ENCODE measurements at regions not wholly inside any gene's neighbourhood (a gene's known extent, or its start where the extent isn't known, plus 50 kb on each side); places are given as distances from the start of the nearest gene placed in this dataset.

DNA sequence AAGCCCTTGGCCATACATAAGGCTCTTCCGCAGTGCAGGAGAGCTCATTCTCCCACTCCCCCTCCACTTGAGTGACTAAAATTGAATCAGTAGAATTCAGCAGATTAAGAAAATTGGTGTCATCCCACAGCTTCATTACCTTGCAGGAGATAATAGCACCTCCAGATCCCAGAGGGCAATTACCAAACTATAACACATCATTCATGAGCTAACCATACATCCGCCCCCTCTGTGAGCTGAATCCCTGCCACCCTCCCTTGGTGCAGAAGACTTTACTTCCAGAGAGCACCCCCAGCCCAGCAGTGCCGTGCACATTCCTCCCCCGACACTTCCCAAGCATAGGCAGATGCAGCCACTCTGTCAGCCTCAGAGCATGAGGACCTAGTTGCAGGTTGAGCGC lies 496.5 kb upstream of the B3GAT1 start:
- H3K9ac ChIP-seq (ENCODE audit: insufficient read depth in 1 of 2, low read depth in 2 of 2, low read length in 2 of 2): no peak overlapping the region
- no peaks in the 10 kb centered on the region for H3K9me1 ChIP-seq (ENCODE audit: control insufficient read depth, insufficient read depth, low read length)
- H3K36me3 ChIP-seq (ENCODE audit: control insufficient read depth, insufficient read depth, low read length): no peaks in the 10 kb centered on the region
- intact Hi-C loops (cut with micrococcal nuclease): no loop called here
- ChIA-PET CTCF (ENCODE audit: low intra/inter-chr PET ratio) (no interaction called here), POLR2A (no interaction called here)
- H3K4me3 ChIP-seq: no peak overlapping the region
- in situ Hi-C loops (cut with MboI): no loop called here
- no TSS peak for BruUV-seq (replicated peaks)
- no peaks in the 10 kb centered on the region for H3K79me2 ChIP-seq (ENCODE audit: control insufficient read depth, insufficient read depth, low read length)
- no peak overlapping the region for H3K4me2 ChIP-seq (ENCODE audit: insufficient read depth, low read length)
- DNase-seq (ENCODE audit: extremely low read depth in 1 of 4, low spot score in 3 of 4) (no peak), FAIRE-seq (no peak), ATAC-seq (no peak)
- H4K20me1 ChIP-seq (replicated peaks; ENCODE audit: control insufficient read depth, insufficient read depth, low read length): peaks cover 3% of the 10 kb centered on the region; the same call in 1 of the 2 replicates
- no peak overlapping the region for H2AFZ ChIP-seq (ENCODE audit: low read depth, low read length)
- H3K27ac ChIP-seq (ENCODE audit: extremely low read depth, low read depth, low read length): no peak overlapping the region
- H3K27me3 ChIP-seq (ENCODE audit: control insufficient read depth in 2 of 2, insufficient read depth in 2 of 2, low read length in 2 of 2): peaks cover 3 to 22% of the 10 kb centered on the region in 2 experiments; a peak in 4 of 5 replicates
- no peaks in the 10 kb centered on the region for H3K4me1 ChIP-seq (replicated peaks in 1 of 2; ENCODE audit: control insufficient read depth in 2 of 2, insufficient read depth in 2 of 2, low read length in 2 of 2)
- WGBS (ENCODE audit: insufficient coverage, low coverage, missing lambda C conversion rate): 2% methylated on average over 5 of the region's 5 CpGs
- H3K9me3 ChIP-seq (replicated peaks; ENCODE audit: control insufficient read depth, insufficient read depth, low read depth, low read length): no peaks in the 10 kb centered on the region
- TF ChIP-seq MAFK (IDR thresholded peaks at IDR 0.05; ENCODE audit: low read length): no peak
- TF ChIP-seq, protein P1, sequence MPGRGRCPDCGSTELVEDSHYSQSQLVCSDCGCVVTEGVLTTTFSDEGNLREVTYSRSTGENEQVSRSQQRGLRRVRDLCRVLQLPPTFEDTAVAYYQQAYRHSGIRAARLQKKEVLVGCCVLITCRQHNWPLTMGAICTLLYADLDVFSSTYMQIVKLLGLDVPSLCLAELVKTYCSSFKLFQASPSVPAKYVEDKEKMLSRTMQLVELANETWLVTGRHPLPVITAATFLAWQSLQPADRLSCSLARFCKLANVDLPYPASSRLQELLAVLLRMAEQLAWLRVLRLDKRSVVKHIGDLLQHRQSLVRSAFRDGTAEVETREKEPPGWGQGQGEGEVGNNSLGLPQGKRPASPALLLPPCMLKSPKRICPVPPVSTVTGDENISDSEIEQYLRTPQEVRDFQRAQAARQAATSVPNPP (IDR thresholded peaks at IDR 0.05; ENCODE audit: borderline replicate concordance, insufficient read depth, insufficient read length): no peak
- no peak for TF ChIP-seq TBL1XR1 (IDR thresholded peaks at IDR 0.05; ENCODE audit: low read length in 2 of 2)
- TF ChIP-seq PHB (CRISPR knock-in tag; IDR thresholded peaks at IDR 0.05): no peak
- TF ChIP-seq, protein P2, sequence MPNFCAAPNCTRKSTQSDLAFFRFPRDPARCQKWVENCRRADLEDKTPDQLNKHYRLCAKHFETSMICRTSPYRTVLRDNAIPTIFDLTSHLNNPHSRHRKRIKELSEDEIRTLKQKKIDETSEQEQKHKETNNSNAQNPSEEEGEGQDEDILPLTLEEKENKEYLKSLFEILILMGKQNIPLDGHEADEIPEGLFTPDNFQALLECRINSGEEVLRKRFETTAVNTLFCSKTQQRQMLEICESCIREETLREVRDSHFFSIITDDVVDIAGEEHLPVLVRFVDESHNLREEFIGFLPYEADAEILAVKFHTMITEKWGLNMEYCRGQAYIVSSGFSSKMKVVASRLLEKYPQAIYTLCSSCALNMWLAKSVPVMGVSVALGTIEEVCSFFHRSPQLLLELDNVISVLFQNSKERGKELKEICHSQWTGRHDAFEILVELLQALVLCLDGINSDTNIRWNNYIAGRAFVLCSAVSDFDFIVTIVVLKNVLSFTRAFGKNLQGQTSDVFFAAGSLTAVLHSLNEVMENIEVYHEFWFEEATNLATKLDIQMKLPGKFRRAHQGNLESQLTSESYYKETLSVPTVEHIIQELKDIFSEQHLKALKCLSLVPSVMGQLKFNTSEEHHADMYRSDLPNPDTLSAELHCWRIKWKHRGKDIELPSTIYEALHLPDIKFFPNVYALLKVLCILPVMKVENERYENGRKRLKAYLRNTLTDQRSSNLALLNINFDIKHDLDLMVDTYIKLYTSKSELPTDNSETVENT (CRISPR knock-in tag; IDR thresholded peaks at IDR 0.05): no peak
- no peak for TF ChIP-seq SIN3B (IDR thresholded peaks at IDR 0.05; ENCODE audit: low read depth)
- TF ChIP-seq, protein P3, sequence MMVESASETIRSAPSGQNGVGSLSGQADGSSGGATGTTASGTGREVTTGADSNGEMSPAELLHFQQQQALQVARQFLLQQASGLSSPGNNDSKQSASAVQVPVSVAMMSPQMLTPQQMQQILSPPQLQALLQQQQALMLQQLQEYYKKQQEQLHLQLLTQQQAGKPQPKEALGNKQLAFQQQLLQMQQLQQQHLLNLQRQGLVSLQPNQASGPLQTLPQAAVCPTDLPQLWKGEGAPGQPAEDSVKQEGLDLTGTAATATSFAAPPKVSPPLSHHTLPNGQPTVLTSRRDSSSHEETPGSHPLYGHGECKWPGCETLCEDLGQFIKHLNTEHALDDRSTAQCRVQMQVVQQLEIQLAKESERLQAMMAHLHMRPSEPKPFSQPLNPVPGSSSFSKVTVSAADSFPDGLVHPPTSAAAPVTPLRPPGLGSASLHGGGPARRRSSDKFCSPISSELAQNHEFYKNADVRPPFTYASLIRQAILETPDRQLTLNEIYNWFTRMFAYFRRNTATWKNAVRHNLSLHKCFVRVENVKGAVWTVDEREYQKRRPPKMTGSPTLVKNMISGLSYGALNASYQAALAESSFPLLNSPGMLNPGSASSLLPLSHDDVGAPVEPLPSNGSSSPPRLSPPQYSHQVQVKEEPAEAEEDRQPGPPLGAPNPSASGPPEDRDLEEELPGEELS (CRISPR knock-in tag; IDR thresholded peaks at IDR 0.05; ENCODE audit: borderline replicate concordance): no peak
- TF ChIP-seq ZNF121 (CRISPR knock-in tag; conservative IDR thresholded peaks at IDR 0.05): no peak
- no peak for TF ChIP-seq HNRNPH1 (optimal IDR thresholded peaks at IDR 0.05; ENCODE audit: low read depth, low read length)
- TF ChIP-seq ASH1L (IDR thresholded peaks at IDR 0.05; ENCODE audit: borderline replicate concordance, low read depth, partially characterized antibody): no peak
